ENCODE measurements at regions not wholly inside any gene's neighbourhood (a gene's known extent, or its start where the extent isn't known, plus 50 kb on each side); places are given as distances from the start of the nearest gene placed in this dataset.

DNA sequence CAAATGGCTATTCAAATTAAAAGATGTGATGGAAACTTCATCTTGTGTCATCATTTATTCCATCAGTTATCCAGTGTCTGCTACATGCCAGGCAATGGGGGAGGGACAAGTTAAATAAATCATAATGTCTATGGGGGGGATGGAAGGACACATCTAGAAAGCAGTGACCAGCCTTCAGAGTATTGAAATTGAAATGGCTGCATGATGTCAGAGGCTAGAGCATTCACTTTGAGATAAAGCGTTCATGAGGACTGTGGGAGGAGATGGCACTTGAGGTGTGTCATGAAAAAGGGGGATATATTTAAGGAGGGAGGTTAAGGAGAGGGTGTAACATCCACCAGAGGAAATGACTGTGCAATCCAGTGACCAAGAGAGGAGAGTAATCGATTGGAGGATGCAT lies 50.6 kb downstream of the SLIT2 start:
- no peak for DNase-seq (ENCODE audit: low spot score)

DNA sequence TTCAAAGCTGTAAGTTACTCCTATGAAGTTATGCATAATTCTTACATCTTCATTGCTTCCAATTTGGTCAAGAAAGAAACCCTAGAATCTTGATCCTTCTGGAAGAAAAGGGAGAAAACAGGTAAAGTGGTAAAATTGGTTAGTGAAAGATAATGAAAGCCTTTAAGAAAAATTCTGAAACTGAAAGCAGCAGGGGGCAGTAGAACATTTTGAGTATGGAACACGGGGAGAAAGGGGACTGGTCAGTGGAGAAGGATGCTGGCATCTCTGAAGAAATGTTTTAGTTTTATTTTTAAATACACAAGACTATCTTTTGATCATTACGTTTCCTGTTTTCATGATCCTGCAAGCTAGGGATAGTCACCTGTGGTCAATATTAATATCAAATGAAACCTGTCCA lies 54.3 kb downstream of the SLIT2 start:
- no peak for DNase-seq (ENCODE audit: low spot score)

DNA sequence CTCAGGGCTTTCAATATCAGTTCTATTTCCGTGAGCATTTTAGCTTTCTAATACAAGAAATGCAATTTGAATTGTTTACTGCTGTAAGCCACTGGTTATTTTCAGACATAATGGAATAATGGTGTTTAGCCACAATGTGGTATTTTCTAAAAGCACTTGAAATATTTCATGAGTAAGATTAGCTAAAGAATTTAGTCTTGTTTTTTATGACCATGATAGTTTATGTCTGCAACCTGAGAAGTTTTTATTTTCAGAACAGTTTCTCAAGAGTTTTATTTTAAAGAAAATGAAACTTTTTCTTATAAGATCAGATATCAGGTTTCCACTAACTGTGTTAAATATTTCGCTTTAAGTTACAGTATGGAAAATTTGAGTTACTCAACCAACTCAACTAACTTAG lies 60.2 kb downstream of the SLIT2 start:
- no peak for DNase-seq (ENCODE audit: low spot score)

DNA sequence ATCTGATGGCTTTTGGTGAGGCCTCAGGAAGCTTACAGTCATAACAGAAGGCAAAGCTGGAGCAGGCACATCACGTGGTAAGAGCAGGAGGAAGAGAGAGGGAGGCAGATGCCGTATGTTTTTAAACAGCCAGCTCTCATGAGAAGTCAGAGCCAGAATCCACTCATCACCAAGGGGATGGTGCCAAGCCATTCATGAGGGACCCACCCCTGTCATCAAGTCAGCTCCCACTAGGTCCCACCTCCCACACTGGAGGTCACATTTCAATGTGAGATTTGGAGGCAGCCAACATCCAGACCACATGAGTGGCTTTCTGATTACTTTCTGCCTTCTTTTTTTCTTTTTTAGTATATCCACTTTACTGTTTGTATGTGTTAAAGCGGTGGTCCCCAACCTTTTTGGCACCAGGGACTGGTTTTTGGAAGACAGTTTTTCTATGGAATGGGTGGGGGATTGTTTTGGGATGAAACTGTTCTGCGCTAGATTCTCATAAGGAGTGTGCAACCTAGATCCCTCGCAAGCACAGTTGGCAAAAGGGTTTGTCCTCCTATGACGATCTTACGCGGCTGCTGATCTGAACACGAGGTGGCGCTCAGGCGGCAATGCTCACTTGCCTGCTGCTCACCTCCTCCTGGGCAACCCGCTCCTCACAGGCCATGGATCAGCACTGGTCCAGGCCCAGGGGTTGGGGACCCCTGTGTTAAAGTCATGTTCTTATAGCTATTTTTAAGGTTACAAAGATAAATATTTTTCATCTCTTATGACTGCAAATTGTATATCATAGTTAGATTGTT lies 61.7 kb downstream of the SLIT2 start:
- DNase-seq (ENCODE audit: low spot score): no peak

DNA sequence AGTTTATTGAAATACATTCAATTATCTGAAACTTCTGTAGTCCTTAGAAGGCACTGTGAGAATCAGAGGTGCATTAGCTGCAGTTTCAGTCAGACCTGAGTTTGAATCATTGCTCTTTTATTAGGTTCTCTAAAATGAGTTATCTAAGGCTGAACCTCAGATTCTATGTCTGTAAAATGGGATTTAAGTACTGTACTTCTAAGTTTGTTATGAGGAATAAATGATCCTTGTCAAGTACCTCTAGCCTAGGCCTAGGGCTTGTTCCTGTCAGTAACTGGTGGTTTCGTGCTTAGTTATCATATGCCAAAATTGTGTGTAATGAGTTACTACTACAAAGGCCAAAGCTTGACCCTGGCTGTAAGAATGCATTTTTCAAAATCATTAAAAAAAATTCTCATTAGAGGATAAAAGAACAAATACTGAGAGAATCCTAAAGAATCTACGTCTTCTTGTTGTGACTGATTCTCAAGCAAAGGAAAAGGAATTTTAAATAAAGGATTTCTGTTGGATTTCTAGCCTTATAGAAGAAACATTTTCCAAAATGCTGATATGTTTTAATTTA lies 65.8 kb downstream of the SLIT2 start:
- no peak for DNase-seq (ENCODE audit: low spot score)

DNA sequence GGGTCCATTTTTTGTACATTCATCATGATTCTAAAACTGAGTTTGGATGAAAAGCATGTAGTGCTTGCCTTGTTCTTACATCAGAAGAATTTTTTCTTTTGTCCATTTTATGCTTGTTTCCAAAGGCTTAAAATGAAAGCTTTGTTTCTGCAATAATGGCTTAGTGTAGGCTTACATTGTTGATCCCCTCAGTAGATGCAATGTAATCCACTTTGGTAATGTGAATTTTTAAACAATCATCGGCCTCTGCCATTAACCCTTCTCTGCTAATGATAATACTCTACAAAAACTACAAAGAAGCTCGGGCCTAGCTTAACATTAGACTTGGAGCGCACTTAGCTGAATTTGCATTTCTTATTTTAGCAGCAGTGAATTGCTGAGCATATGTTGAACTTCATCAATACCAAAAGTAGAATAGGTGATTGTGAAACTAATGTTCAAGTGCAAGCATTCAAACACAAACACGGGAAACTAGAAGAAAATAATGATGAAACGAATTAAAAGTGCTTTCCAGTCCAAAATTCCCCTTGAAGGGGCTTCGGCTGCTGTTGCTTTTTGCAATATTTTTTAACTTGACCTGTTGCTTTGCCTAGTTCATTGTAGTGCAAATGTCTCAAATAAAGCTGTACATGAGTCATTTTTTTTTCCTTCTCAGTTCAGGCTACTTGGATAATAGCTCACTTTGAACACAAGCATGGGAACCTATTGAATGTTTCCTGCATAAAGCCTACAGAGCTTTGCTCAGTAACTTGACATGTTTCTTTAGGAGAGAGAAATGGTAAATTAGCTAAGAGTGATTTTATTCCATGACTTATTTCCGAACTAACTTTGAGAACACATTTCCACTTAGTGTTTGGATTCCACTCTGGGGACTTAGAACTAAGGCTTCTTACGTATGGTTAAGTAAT lies 66.5 kb downstream of the SLIT2 start:
- no peak for DNase-seq (ENCODE audit: low spot score)

DNA sequence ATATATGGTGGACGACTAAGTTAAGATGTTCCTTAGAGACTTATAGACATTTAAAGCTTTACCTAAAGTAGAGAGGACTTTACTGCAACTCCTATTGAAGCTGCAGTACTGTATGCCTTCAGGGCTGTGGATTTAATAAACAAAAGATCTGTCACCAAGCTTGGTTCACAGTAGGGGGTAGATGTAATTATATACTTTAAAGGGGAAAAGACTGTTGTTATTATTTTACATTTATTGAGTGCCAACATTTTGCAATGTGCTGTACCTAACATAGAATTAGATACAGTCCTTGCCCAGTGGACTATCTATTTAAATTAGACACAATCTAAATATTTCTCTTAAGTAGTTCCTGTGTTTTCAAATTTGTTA lies 67.2 kb downstream of the SLIT2 start:
- DNase-seq (ENCODE audit: low spot score): no peak

DNA sequence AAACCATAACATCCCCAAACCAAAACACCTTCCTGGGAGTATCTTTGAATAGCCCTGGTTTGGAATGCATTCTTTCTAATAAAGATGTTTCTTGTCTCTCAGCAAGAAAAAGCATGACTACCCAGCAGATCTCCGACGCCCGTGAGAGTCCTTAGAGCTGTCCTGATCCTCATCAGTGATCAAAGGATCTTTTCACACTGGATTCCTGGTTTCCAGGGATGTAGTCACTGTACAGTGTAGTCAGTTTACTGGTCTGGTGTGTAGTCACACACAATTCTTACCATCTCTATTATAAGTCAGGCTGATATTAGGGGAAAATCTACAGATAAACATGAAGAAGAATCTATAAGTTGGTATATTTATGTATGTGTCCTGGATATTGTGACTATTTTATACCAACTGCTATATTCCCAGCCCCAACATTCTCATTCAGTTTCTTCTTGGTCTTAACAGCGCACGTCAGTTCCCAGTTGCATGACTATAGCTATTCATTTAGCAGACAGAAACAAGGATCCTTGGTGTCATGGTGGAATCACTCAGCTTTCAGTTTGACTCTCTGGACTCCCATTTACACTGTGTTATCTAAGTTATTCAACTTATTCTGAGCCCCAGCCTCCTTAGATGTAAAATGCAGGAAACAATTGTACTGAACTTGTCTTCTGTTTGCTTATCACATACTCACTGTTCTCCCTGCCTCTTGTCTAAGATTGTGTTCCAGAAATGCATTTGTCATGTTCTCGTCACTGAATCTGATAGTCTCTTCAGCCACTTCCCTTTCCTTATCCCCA lies 68.3 kb downstream of the SLIT2 start:
- DNase-seq (ENCODE audit: low spot score): no peak

DNA sequence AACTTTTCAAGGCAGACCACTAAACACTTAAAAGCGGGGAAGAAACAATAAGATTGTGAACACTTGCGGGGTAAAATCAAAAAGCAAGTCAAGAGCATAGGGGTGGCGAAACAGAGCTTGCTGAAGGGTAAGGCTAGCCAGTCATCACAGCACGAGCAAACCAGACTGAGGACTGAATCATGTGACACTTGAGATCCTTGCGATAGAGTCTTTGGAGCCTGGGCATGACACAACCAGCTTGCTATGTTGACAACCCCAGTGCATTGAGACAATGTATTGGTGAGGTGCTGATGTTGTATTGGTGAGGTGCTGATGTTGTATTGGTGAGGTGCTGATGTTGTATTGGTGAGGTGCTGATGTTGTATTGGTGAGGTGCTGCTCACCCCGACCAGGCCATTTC lies 72.3 kb downstream of the SLIT2 start:
- no peak for DNase-seq (ENCODE audit: low spot score)

DNA sequence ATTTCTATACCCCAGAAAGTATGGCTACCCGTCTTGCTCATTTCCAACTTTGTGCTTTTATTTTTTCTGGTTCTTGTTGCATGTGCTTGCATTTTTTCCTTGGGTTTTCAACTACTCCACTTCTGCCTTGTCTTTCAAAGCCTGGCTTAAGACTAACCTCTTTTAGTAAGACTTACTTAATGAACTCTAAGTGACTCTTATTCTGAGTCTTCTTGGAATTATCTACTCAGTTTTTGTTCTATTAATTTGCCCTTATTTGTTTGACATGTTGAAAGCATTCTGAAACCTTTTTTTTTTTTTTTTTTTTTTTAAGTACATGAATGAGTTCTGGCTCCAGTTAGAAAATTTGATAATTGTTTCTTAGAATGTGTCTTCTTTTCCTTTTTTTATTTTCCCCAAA lies 74.8 kb downstream of the SLIT2 start:
- DNase-seq (ENCODE audit: low spot score): no peak

DNA sequence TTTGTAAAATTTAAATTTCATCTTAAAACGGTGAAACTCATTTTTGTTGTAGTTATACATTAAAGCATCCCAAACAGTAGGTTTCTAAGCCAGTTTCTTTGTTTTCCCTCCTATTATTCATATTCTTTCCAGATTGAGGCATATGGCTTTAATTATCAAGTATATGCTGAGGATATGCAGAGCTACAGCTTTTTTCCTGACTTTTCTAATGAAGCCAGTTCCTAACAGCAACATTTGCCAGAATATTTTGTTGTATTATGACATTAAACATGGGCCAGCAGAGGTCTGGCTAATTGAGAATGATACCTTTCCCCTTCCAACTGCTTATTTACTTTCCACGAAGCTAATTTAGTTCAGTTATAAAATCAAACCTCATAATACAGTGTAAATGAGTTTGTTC lies 75.3 kb downstream of the SLIT2 start:
- no peak for DNase-seq (ENCODE audit: low spot score)

DNA sequence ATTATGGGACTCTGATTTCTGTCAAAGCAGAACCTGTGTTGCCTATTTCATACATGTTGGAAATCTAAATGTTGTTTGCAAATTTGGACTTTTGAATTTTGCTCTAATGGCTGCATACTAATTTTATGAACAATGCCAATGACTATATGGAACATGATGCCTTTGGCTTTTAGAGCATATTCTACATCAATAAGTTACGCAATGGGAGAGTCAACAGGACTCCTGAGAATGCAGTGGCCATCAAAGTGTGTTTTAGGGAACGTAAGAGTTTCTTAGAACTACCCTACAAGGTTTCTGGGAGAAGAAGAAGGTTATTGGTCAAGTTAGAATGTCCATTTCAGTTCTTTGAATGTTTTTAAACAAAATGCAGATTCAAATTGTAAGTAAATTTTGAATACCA lies 76.1 kb downstream of the SLIT2 start:
- DNase-seq (ENCODE audit: low spot score): no peak

DNA sequence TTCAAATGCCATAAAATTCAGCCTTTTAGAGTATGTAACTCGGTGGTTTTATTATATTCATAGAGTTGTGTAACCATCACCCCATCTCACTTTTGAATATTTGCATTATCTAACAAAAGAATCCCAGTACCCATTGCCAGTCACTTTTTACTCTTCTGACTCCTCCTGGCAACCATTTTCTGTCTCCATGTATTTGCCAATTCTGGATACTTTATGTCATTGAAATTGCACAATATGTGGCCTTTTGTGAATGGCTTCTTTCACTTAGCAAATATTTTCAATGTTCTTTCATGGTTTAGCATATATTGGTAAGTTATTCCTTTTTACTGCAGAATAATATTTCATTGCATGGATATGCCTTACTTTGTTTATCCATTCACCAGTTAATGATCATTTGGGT lies 79.9 kb downstream of the SLIT2 start:
- DNase-seq (ENCODE audit: low spot score): no peak

DNA sequence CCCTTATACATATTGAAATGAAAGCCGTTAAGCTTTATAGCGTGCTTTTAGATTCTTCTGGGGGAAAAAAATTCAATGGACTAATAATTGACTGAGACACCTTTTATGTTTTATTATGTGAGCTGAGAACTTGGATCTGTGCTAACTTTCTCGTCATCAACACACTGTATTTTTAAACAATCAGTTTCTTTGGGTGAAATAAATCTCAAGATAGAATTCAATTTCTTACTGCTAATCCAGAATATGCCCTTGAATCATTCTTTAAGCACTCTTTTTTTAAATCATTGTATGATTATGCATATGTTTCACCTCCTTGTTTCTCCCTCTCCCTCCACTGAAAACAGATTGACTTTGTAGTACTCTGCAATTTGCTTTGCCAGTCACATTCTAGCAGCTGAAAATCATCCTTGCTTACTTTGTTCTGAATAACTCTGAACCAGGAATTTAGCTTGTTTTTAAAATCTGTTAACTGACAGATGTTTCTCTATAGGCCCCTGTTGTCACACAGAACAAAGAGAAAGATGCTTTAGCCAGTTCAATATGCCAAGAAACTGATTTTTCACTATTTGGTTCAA lies 81.5 kb downstream of the SLIT2 start:
- DNase-seq (ENCODE audit: low spot score): no peak

DNA sequence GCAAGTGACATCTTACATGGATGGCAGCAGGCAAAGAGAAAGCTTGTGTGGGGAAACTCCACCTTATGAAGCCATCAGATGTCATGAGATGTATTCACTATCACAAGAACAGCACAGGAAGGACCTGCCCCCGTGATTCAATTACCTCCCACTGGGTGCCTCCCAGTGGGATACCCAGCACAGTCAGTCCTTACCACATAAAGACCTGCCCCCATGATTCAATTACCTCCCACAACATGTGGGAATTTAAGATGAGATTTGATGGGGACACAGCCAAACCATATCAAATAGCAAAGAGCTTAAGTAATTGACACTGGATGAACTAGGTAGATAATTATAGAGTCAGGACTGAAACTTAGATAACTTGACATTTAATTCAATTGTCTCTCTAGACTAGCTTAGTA lies 85.6 kb downstream of the SLIT2 start:
- no peak for DNase-seq (ENCODE audit: low spot score)

DNA sequence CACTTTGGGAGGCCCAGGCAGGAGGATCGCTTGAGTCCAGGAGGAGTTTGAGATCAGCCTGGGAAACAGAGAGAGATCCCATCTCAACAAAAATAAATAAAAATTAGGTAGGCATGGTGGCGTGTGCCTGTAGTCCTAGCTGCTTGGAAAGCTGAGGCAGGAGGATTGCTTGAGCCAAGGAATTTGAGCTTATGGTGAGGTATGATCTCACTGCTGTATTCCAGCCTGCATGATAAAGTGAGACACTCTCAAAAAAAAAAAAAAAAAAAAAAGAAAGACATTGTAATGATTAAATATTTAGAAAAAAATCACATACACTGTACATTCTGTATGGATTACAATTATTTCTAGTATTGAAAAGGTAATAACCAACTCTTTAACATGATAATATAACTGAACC lies 87.1 kb downstream of the SLIT2 start:
- DNase-seq (ENCODE audit: low spot score): no peak

DNA sequence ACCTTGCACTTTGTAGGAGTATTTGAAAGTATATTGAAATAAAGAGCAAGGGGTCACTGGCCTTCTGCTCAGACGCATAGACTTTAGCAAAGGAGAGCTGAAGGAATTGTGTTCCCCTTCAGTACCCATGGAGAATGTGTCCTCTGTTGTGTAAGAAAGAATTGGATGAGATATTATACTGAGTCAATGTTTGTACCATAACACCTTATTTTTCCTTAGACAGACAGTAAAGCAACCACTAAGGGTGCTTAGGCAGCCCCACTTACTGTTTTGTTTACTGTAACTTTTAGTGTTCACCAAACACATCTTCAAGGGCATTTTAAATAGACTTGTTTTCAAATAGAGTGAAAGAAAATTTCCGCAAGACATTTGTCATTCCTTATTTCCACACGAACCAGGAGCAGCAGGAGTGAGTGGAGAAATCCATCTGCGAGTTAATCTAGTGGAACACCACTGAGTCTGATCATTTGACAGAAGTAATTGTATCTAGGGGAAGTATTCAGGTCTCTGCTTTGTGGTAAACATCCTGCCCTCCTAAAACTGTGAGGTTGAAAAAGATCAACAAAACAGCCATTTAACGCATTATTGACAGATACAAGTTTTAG lies 89.5 kb downstream of the SLIT2 start:
- DNase-seq (ENCODE audit: low spot score): no peak

DNA sequence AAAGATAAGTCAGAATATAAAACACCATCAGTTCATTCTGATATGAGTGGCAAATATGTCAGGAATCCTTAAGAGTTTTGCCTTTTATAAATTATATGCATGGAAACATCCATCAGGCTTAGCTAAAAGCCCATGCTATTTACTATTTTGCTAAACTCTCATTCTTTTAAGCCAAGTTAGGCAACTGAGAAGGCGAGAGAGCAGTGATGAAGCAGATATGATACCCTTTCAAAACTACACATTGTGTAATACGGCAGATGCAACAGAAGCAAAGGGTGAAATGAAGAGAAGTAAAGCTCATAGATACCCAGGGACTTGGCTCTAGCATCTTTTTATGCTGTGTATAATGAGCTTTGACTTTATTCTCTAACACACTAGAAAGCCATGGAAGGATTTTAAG lies 95.8 kb downstream of the SLIT2 start:
- DNase-seq (ENCODE audit: low spot score): no peak

DNA sequence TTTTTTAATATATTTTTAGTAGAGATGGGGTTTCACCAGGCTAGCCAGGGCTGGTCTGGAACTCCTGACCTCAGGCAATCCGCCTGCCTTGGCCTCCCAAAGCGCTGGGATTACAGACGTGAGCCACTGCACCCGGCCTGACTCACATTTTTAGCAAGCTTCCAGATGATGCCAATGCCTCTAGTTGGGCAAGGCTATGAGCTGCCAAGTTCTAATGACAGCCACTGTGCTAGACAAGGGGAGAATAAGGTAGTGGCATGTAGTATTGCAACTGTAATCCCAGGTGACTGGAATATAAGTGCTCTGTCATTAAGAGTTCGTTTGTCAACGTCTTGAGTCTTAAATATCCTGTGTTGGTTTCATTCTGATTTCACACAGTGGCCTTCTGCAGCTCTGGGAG lies 96.7 kb downstream of the SLIT2 start:
- no peak for DNase-seq (ENCODE audit: low spot score)

DNA sequence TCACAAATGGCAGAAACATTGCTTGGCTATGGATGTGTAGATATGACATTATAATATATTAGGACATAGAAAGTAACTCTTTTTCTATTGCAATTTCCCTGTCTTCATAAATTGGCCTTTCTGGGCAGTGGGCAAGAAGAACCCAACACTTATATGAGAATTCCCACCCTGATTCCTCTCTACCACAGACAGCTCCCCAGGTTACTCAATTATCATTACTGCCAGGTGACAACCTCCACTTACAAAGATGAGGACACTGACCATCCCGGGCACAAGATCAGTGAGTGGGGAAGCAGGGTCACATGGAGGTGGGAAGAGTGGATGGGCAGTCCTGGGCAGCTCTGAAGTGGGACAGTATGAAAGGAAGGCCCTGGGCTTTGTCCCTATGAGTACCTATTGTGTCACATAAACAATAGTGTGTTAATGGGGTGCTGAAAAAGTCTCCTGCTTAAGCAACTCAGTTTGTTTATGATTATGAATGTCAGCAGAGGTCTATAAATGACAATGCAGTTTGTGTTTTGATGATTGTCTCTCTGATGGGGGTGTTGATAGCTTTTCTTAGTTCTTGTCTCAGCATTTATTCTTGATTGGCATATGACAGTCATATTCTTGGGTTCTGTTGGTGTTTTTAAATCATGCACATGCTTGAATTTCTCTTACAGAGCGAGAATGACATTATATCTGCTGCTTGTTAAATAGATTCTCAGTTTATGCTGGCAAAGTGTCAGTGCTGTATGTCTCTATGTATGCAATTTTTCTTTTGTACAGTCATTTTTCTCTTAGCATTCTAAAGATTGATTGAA lies 99.9 kb downstream of the SLIT2 start:
- DNase-seq (ENCODE audit: low spot score): no peak

DNA sequence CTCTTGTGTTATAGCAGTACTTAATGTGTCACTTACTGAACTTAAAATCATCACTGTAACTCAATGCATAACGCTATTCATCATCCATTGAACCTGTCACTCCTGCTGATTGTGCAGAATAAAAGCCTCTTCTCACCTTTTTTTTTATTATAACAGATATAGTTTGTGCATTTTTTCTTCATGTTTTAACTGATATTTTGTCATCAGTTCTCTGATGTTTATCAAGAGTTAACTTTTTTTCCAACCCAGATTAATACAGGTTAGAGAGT lies 100.4 kb downstream of the SLIT2 start:
- DNase-seq (ENCODE audit: low spot score): no peak

Measured in mucosa of gallbladder (tissue), 1 donor.